ENCODE measurements at regions not wholly inside any gene's neighbourhood (a gene's known extent, or its start where the extent isn't known, plus 50 kb on each side); places are given as distances from the start of the nearest gene placed in this dataset.
"Not testable (repeated sequence)": the region's sequence is repeated elsewhere in the genome, so short reads cannot be mapped to it uniquely, and the experiment has no call there.

- not testable (repeated sequence) for DNase-seq
Observed at GRCh38 chr21:28031066-28031465, 961.6 kb downstream of the LTN1 start.

- DNase-seq, result no peak
Observed at GRCh38 chr21:28025111-28025510, 967.6 kb downstream of the LTN1 start.

- DNase-seq, result no peak
Observed at GRCh38 chr21:28018741-28019669, 973.7 kb downstream of the LTN1 start.

GRCh38 chr21:28018213-28018612, 974.5 kb downstream of the LTN1 start:
- no peak for DNase-seq

DNA sequence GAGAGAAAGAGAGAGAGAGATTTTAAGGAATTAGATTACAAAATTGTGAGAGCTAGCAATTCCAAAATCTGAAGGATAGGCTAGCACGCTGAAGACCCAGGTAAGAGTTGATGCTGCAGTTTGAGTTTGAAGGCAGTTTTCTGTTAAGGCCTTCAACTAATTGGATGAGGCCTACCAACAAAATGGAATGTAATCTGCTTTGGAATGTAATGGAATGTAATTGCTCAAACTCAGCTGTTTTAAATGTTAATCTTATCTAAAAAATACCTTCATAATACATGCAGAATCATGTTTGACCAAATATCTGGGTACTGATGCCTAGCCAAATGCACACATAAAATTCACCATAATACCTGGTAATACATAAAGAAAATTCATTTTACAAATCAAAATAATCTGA, 976.1 kb downstream of the LTN1 start:
- DNase-seq, result no peak

DNA sequence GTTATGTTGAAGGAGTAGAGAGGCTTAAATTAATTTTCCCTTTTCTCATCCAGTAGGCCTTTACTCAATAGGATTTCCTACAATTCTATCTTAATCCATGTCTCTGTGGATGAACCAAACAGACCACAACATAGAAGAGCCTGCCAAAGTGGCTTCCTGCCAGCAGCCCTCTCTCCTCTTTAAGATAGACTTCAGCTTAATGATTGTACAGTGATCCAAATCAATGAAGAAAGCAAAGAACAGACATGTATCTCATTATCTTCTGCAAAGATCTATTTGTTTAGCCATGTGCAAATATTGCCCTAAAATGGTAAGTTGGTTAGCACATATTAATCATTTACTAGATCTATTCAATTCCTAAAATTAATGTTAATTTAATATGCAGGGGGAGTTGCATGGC, 979.6 kb downstream of the LTN1 start:
- not testable (repeated sequence) for DNase-seq

DNA sequence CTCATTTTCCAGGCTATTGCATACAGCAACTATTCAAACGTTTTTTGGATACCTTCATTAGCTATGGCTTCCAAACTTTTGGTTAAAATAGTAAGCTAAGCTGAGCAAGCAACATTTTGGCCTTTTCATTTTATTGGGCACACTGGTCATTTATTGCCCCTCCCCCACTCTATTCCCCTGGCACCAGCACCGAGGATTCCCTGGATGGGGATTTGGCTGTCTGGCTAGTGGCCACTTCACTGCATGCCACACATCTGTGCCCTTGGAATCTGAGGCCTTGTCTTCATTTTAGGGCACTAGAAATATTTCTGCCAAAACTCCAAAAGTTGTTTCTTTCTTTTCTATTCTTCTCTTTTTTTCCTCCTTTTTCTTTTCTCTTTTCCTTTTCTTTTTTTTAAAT, 980.7 kb downstream of the LTN1 start:
- DNase-seq, result not testable (repeated sequence)

GRCh38 chr21:28008245-28008644, 984.4 kb downstream of the LTN1 start:
- not testable (repeated sequence) for DNase-seq

DNA sequence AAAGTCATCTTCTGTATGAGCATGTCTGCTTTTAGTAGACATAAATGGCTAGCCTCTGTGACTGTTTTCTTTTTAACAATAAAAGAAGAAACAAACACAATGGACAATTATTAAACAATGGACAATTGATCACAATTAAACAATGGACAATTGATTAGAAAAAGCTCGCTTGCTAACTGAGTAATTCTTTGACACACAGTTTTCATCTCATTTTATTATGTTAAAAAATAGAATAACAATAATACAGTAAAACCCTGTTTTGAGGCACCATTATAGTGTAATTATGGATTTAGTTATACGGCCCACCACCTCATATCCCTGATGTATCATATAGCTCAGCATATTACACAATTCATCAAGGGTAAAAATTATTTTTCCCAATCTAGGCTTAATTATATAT, 989.0 kb downstream of the LTN1 start:
- not testable (repeated sequence) for DNase-seq

- DNase-seq, result not testable (repeated sequence)
Observed at GRCh38 chr21:27996906-27997305, 995.8 kb downstream of the LTN1 start.

DNA sequence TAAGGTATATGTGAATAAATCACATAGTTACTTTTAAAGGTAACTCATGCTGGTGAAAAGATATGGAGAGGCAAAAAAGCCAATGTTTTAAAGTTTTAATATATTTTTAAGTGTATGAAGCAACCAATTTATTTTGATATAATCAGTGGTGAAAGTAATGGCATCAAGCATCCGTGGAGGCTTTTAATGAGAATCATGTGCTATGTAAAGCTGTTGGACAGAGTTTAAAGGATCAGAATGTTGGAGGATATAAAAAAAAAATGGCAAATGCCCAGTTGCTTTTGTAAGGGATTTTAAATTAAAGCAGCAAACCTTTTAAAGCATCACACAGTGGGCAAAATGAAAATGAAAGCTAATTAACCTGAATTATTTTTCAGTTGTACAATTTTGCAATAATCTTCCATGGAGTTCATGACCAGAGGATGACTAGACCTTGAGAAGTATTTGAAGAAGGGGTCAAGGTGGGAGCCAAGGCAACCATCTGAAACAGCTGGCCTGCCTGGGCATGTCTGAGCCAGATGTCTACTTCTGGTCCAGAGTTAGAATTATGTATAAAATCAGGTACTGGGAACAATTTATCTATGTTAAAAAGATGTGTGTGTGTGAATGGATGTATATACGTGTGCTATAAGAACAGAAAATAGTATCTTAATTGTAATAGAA, 1007.9 kb downstream of the LTN1 start:
- not testable (repeated sequence) for DNase-seq

GRCh38 chr21:27979446-27979845, 1012.6 kb upstream of the ADAMTS5 start:
- DNase-seq, result not testable (repeated sequence)

GRCh38 chr21:27975514-27975913, 1008.6 kb upstream of the ADAMTS5 start:
- DNase-seq, result no peak

GRCh38 chr21:27974152-27974551, 1007.3 kb upstream of the ADAMTS5 start:
- not testable (repeated sequence) for DNase-seq

GRCh38 chr21:27968240-27968639, 1001.4 kb upstream of the ADAMTS5 start:
- DNase-seq, result not testable (repeated sequence)

DNA sequence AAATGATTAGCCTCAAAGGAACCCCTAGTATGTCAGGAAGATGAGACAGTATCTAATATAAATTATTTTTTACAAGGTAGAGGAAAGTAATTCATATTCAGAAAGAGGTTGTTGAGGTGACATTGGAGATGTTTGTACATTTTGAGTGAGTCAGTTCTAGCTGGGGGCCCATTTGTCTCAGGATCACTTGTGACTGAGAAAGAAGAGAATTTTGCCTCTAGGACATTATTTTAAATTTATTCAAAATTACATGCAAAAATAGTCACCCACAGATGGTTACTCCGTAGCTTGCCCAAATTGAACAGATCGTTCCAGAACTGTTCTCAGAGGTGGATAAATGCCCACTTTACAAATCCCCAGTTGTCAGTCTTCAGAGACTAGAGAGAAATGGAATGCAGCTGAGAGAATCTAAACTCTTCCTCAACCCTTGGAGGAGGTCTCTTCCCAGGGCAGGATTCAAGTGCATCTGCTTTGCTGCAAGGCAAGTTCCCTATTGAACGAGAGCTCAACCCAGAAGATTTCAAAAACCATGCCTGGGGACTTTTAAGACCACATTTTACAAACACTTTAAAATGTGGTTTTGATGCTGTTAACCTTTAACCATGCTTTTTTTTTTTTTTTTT, 987.8 kb upstream of the ADAMTS5 start:
- no peak for DNase-seq

- no peak for DNase-seq
Observed at GRCh38 chr21:27953340-27954045, 986.6 kb upstream of the ADAMTS5 start.

DNA sequence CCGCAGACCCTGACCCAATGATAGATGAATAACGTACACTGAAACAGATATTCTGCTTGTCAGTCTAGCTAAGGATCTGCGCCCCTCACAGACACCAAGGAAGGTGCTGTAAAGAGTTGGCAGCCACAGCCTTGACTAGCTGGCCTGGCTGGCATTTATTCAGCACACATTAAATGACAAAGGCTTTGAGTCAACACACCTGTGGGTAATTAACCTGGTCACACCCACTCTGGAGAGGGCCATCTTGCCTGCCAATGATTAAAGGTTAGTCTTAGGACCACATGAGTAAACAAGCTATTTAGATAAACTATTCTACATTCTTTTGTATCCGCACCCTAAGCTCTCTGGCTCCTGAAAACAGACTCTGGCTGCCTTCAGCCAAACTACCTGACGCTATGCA, 982.2 kb upstream of the ADAMTS5 start:
- not testable (repeated sequence) for DNase-seq

- DNase-seq, result not testable (repeated sequence)
Observed at GRCh38 chr21:27930108-27930767, 963.4 kb upstream of the ADAMTS5 start.

DNA sequence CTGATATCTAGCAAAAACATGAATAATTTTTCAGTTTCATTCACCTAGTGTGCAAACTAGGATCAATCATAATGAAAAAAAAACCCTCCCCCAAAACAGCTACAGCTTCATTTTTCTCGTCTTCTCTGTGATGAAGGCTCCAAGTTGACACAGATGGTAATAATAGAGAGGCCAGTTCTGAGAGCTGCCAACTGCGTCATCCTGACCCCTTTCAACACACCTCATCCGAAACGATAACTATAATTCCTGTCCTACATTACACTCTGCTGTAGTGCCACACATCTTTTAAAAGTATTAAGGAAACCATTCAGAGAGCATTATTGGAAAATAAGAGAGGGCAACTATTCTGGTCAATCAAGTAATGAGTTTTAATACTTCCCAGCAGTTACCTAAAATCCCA, 962.3 kb upstream of the ADAMTS5 start:
- not testable (repeated sequence) for DNase-seq

DNA sequence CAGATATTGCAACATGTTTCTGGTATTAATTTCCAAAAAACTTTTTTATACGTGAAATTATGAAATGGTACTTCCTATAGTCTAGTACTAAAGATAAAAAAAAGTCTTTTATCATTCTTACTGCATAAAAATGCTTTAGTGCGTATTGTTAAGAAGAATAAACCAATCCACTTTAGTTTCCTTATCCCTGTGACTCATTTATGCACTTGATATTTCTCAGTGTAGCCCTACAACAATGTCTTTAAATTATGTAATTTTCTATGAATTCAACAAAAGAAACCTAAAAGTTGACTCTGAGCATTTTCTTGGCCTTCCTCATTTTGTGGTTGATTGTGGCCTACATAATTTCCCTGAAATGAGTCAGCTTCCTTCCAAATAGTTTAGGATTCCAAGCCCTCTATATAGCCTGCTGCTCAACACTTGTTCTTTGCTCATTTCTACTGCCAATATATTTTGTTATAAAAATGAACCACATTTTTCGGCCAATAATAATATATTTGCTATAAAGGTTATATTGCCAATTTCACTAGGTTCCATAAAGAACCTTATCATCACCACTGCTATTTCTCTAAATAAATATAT, 961.7 kb upstream of the ADAMTS5 start:
- not testable (repeated sequence) for DNase-seq

GRCh38 chr21:27921421-27921820, 954.5 kb upstream of the ADAMTS5 start:
- DNase-seq, result not testable (repeated sequence)

Measured in activated CD4-positive, alpha-beta T cell treated with anti-CD3 and anti-CD28 coated beads, Interleukin-10, Interleukin-2, amounts not matched to agents 100 ng/mL and 50 ng/mL, durations not matched to agents 16 hours and 8 hours (primary cell).